NCI-H128 (cell line): ENCODE measurements at regions not wholly inside any gene's neighbourhood (a gene's known extent, or its start where the extent isn't known, plus 50 kb on each side); places are given as distances from the start of the nearest gene placed in this dataset.
"Not testable (repeated sequence)": the region's sequence is repeated elsewhere in the genome, so short reads cannot be mapped to it uniquely, and the experiment has no call there.

ENCODE experiments used
- DNase-seq: peaks from one replicate; lab custom pipeline; 2025; ENCODE audit not compliant: unreplicated experiment; lab: John Stamatoyannopoulos, UW

DNA sequence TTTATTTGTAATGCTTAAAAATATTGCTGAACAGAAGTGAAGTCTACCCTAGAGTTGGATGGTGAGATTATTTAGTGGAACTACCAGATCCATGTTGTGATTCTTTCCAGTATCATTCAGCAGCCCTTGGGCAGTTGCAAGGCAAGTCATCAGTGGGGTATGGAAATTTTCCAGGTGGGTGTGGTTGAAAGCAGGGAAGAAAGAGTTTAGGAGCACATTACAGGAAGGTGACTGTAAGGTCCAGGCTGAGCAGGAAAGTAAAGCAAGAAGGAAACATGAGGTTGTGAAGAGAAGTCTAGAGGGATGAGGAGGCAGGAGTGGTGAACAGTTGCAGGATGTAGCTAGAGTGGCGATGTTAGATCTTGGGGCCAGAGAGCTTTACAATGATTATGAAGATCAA, 178.0 kb upstream of the ROPN1B start:
- not testable (repeated sequence) for DNase-seq

- DNase-seq, result not testable (repeated sequence)
Observed at GRCh38 chr3:125810010-125810409, 159.0 kb upstream of the ROPN1B start.

DNA sequence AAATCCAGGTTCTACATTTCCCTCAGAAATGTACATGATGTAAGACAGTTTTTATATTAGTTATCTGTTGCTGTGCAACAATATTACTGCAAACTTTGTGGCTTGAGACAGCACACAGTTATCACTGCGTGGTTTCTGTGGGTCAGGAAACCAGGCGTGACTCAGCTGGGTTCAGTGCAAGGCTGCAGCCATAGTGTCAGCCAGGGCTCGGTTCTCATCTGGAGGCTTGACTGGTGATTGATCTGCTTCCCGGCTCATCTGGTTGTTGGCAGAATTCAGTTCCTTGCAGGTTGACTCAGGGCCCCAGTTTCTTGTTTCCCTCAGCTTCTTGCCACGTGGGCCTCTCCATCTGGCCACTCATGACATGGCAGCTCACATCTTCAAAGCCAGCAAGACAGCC, 146.8 kb upstream of the ROPN1B start:
- not testable (repeated sequence) for DNase-seq

DNA sequence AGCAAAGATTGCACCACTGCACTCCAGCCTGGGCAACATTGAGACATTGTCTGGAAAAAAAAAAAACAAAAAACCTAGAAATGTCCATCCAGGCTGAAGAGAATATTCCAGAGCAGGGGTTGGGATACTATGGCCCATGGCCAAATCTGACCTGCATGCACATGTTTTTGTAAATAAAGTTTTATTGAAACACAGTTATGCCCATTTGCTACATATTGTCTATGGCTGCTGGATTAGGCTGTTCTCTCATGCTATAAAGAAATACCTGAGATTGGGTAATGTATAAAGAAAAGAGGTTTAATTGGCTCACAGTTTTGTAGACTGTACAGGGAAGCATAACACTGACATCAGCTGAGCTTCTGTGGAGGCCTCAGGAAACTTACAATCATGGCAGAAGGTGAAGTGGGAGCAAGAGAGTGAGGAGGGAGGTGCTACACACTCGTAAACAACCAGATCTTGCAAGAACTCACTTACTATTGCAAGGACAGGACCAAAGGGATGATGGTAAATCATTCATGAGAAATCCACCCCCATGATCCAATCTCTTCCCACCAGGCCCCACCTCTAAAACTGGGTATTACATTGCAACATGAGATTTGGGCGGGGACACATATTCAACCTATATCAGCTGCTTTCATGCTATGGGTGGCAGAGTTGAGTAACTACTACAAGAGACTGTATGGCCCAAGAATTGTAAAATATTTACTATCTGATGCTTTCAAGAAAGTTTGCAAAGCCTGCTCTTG, 137.8 kb upstream of the ROPN1B start:
- DNase-seq, result not testable (repeated sequence)

- not testable (repeated sequence) for DNase-seq
Observed at GRCh38 chr3:125835562-125835961, 133.4 kb upstream of the ROPN1B start.

DNA sequence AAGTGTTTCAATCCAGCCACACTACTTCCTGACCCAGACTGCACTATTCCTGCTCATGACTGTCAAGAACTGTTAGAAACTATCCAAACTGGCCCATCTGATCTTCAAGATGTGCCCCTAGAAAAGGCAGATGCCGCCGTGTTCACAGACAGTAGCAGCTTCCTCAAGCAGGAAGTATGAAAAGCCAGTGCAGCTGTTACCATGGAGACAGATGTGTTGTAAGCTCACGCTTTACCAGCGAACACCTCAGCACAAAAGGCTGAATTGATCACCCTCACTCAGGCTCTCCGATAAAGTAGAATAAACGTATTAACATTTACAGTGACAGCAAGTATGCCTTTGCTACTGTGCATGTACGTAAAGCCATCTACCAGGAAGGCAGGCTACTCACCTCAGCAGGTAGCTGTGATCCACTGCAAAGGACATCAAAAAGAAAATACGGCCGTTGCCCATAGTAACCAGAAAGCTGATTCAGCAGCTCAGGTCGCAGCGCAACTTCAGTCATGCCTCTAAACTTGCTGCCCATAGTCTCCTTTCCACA, 132.9 kb upstream of the ROPN1B start:
- DNase-seq, result not testable (repeated sequence)

- DNase-seq, result not testable (repeated sequence)
Observed at GRCh38 chr3:125836786-125837185, 132.2 kb upstream of the ROPN1B start.

- not testable (repeated sequence) for DNase-seq
Observed at GRCh38 chr3:125838857-125839256, 130.1 kb upstream of the ROPN1B start.

GRCh38 chr3:125840465-125840864, 128.5 kb upstream of the ROPN1B start:
- DNase-seq, result not testable (repeated sequence)

- not testable (repeated sequence) for DNase-seq
Observed at GRCh38 chr3:125847966-125848365, 121.0 kb upstream of the ROPN1B start.

GRCh38 chr3:125855006-125855405, 114.0 kb upstream of the ROPN1B start:
- DNase-seq, result not testable (repeated sequence)

- DNase-seq, result not testable (repeated sequence)
Observed at GRCh38 chr3:125860547-125860946, 108.4 kb upstream of the ROPN1B start.

- DNase-seq, result not testable (repeated sequence)
Observed at GRCh38 chr3:125862841-125863254, 106.1 kb upstream of the ROPN1B start.

GRCh38 chr3:125864532-125864931, 104.4 kb upstream of the ROPN1B start:
- DNase-seq, result not testable (repeated sequence)

GRCh38 chr3:125886006-125886405, 83.0 kb upstream of the ROPN1B start:
- DNase-seq, result peak; percentile 96

GRCh38 chr3:125899181-125899580, 69.8 kb upstream of the ROPN1B start:
- DNase-seq, result not testable (repeated sequence)

DNA sequence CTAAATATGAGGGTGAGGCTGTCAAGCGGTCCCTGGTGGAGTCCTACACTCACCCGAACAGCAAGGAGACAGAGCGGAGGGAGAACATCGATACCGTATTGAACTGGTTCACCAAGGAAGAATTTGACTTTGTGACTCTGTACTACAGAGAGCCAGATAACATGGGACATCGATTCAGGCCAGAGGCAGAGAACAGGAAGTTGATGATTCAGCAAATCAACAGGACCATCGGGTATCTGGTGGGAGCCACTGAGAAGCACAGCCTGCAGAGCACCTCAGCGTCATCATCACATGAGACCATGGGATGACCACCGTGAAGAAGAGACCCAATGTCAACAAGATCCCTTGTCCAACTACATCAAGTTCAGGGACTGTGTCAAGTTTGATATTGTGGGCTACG, 67.5 kb upstream of the ROPN1B start:
- DNase-seq, result not testable (repeated sequence)

DNA sequence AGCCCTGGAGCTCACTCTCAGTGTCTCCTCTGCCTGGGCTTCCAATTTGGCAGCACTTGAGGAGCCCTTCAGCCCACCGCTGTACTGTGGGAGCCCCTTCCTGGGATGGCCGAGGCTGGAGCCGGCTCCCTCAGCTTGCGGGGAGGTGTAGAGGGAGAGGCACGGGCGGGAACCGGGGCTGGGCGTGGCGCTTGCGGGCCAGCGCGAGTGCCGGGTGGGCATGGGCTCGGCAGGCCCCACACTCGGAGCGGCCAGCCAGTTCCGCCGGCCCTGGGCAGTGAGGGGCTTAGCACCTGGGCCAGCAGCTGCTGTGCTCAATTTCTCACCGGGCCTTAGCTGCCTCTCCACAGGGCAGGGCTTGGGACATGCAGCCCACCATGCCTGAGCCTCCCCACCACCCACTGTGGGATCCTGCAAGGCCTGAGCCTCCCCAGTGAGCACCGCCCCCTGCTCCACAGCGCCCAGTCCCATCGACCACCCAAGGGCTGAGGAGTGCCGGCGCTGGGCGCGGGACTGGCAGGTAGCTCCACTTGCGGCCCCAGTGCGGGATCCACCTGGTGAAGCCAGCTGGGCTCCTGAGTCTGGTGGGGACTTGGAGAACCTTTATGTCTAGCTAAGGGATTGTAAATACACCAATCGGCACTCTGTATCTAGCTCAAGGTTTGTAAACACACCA, 65.1 kb upstream of the ROPN1B start:
- not testable (repeated sequence) for DNase-seq

- not testable (repeated sequence) for DNase-seq
Observed at GRCh38 chr3:125907279-125907678, 61.7 kb upstream of the ROPN1B start.

DNA sequence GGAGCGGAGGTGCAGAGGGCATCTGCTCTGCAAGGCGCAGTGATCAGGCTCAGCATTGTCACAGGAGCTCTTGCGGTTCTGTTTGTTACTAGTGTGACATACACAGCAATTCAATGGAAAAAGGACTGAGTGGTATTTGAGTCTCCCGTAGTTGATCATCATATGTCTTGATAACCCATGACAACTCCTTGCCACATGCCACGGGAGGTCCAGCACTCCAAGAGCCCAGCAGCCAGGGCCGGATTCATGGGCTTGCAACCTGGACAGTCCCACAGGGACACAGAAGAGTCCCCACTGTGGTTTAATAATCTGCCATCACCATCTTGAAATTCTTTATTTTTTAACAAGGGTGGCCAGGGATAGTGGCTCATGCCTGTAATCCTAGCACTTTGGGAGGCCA, 58.1 kb upstream of the ROPN1B start:
- DNase-seq, result not testable (repeated sequence)

- peak; percentile 49 for DNase-seq
Observed at GRCh38 chr3:125914608-125915436, 54.2 kb upstream of the ROPN1B start.
